Astrocyte (in vitro differentiated cells and primary cell): ENCODE measurements at regions not wholly inside any gene's neighbourhood (a gene's known extent, or its start where the extent isn't known, plus 50 kb on each side); places are given as distances from the start of the nearest gene placed in this dataset.

Source experiments
- DNase-seq: peaks from one replicate; pipeline ENCODE4 v3.0.0-alpha.2; 2010; ENCODE audit warnings: low read depth
- FAIRE-seq: peaks from 2 replicates; lab custom pipeline; 2011; peaks lifted over from hg19 to GRCh38; lab: Jason Lieb, UNC
- H2AFZ ChIP-seq: 2 replicates; pipeline ENCODE4 v1.6.0; 2012; ENCODE audit warnings: low read depth, low read length, inconsistent platforms
- H3K27ac ChIP-seq: 2 replicates; pipeline ENCODE4 v1.5.1; 2011; ENCODE audit warnings: low read depth, low read length, inconsistent platforms
- H3K27me3 ChIP-seq: 2 replicates; pipeline ENCODE4 v1.6.0; 2011; ENCODE audit warnings: low read length, inconsistent platforms; ENCODE audit not compliant: insufficient read depth
- H3K36me3 ChIP-seq: 2 replicates; pipeline ENCODE4 v1.5.1; 2011; ENCODE audit warnings: low read length, inconsistent platforms; ENCODE audit not compliant: insufficient read depth
- H3K4me1 ChIP-seq: 2 replicates; pipeline ENCODE4 v1.5.1; 2011; ENCODE audit warnings: low read length, inconsistent platforms; ENCODE audit not compliant: insufficient read depth
- H3K4me2 ChIP-seq: 2 replicates; pipeline ENCODE4 v1.6.0; 2012; ENCODE audit warnings: low read length, inconsistent platforms
- H3K4me3 ChIP-seq: 2 replicates; pipeline ENCODE4 v1.5.1; 2011; ENCODE audit warnings: low read depth, mild to moderate bottlenecking, low read length, inconsistent platforms; ENCODE audit not compliant: insufficient read depth
- H3K79me2 ChIP-seq: 2 replicates; pipeline ENCODE4 v1.6.0; 2012; ENCODE audit warnings: mild to moderate bottlenecking, low read length, inconsistent platforms; ENCODE audit not compliant: insufficient read depth
- H3K9ac ChIP-seq: 2 replicates; pipeline ENCODE4 v1.6.0; 2012; ENCODE audit warnings: mild to moderate bottlenecking, low read length, inconsistent platforms
- H3K9me3 ChIP-seq: 2 replicates; pipeline ENCODE4 v1.5.1; 2012; ENCODE audit warnings: low read depth, mild to moderate bottlenecking, low read length, inconsistent platforms; ENCODE audit not compliant: insufficient read depth
- H4K20me1 ChIP-seq: 2 replicates; pipeline ENCODE4 v1.6.0; 2012; ENCODE audit warnings: low read length, inconsistent platforms; ENCODE audit not compliant: insufficient read depth
- H3K27ac Mint-ChIP-seq: one replicate; pipeline ENCODE4 v1.8.0; 2021; ENCODE audit warnings: mild to moderate bottlenecking, mixed read lengths; ENCODE audit not compliant: unreplicated experiment
- H3K27me3 Mint-ChIP-seq: one replicate; pipeline ENCODE4 v1.8.0; 2021; ENCODE audit warnings: low read depth, mixed read lengths; ENCODE audit not compliant: unreplicated experiment
- H3K36me3 Mint-ChIP-seq: one replicate; pipeline ENCODE4 v1.8.0; 2021; ENCODE audit warnings: low read depth, mixed read lengths; ENCODE audit not compliant: unreplicated experiment
- H3K4me1 Mint-ChIP-seq: one replicate; pipeline ENCODE4 v1.8.0; 2021; ENCODE audit warnings: low read depth, mixed read lengths; ENCODE audit not compliant: unreplicated experiment
- H3K4me3 Mint-ChIP-seq: one replicate; pipeline ENCODE4 v1.8.0; 2021; ENCODE audit warnings: mild to moderate bottlenecking, moderate library complexity, mixed read lengths; ENCODE audit not compliant: unreplicated experiment
- H3K9me3 Mint-ChIP-seq: one replicate; pipeline ENCODE4 v1.8.0; 2021; ENCODE audit warnings: mild to moderate bottlenecking, mixed read lengths; ENCODE audit not compliant: unreplicated experiment
- EZH2 ChIP-seq: IDR thresholded peaks from 2 replicates; pipeline ENCODE4 v1.6.1; 2012; ENCODE audit warnings: mild to moderate bottlenecking, low read length, inconsistent platforms; ENCODE audit not compliant: insufficient read depth
- TF ChIP-seq, protein P1 (sequence below): IDR thresholded peaks from 2 replicates; pipeline ENCODE4 v1.5.1; 2011; ENCODE audit warnings: low read depth, mild to moderate bottlenecking, inconsistent platforms, low read length, moderate library complexity; ENCODE audit not compliant: insufficient read depth

GRCh38 chr21:15966231-15966630 lies 236.4 kb downstream of the USP25 start:
- no peaks in the 10 kb centered on the region for H3K9me3 ChIP-seq
- FAIRE-seq (no peak), DNase-seq (no peak)
- no peaks in the 10 kb centered on the region for H4K20me1 ChIP-seq
- peaks cover 9% of the 10 kb centered on the region for H3K4me1 ChIP-seq
- no peaks in the 10 kb centered on the region for H3K79me2 ChIP-seq
- H3K4me1 Mint-ChIP-seq, result peaks cover 20% of the 10 kb centered on the region
- H3K9ac ChIP-seq, result no peak overlapping the region
- no peak overlapping the region for H3K27ac Mint-ChIP-seq
- no peak overlapping the region for H2AFZ ChIP-seq
- H3K9me3 Mint-ChIP-seq, result no peaks in the 10 kb centered on the region
- no peaks in the 10 kb centered on the region for H3K36me3 ChIP-seq
- no peak overlapping the region for H3K4me3 Mint-ChIP-seq
- H3K4me2 ChIP-seq, result no peak overlapping the region
- H3K4me3 ChIP-seq, result no peak overlapping the region
- no peaks in the 10 kb centered on the region for H3K27me3 ChIP-seq
- no peaks in the 10 kb centered on the region for H3K36me3 Mint-ChIP-seq
- no peak overlapping the region for H3K27ac ChIP-seq
- H3K27me3 Mint-ChIP-seq, result no peaks in the 10 kb centered on the region
- TF ChIP-seq, protein P1, sequence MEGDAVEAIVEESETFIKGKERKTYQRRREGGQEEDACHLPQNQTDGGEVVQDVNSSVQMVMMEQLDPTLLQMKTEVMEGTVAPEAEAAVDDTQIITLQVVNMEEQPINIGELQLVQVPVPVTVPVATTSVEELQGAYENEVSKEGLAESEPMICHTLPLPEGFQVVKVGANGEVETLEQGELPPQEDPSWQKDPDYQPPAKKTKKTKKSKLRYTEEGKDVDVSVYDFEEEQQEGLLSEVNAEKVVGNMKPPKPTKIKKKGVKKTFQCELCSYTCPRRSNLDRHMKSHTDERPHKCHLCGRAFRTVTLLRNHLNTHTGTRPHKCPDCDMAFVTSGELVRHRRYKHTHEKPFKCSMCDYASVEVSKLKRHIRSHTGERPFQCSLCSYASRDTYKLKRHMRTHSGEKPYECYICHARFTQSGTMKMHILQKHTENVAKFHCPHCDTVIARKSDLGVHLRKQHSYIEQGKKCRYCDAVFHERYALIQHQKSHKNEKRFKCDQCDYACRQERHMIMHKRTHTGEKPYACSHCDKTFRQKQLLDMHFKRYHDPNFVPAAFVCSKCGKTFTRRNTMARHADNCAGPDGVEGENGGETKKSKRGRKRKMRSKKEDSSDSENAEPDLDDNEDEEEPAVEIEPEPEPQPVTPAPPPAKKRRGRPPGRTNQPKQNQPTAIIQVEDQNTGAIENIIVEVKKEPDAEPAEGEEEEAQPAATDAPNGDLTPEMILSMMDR, result no peak
- TF ChIP-seq EZH2, result no peak

DNA sequence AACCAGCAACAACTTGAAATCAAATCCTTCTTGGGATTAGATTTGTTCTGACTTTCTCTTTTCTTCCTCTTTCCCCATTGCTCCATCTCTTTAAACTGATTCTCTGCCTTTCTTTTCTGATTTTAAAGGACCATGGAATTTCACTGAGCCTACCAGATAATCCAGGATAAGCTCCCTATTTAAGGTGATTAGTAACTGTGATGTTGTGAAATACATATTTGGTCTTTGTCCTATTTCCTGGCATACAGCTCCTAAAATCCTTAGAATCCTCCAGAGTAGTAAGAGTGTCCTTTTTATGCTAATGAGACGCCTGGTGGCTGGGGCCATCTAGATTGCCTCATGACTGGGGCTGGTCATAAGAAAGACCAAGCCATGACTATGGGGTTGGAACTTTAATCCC lies 236.9 kb downstream of the USP25 start:
- Histone ChIP-seq H3K36me3 (no peaks in the 10 kb centered on the region), H3K4me2 (no peak overlapping the region), H3K27me3 (no peaks in the 10 kb centered on the region), H3K27ac (no peak overlapping the region), H3K9ac (no peak overlapping the region), H2AFZ (no peak overlapping the region), H3K9me3 (no peaks in the 10 kb centered on the region), H3K4me3 (no peak overlapping the region), H3K4me1 (peaks cover 9% of the 10 kb centered on the region), H3K79me2 (no peaks in the 10 kb centered on the region), H4K20me1 (no peaks in the 10 kb centered on the region)
- H3K9me3 Mint-ChIP-seq, result no peaks in the 10 kb centered on the region
- no peaks in the 10 kb centered on the region for H3K36me3 Mint-ChIP-seq
- peaks cover 20% of the 10 kb centered on the region for H3K4me1 Mint-ChIP-seq
- TF ChIP-seq, protein P1, result no peak
- no peak for TF ChIP-seq EZH2
- H3K27me3 Mint-ChIP-seq, result no peaks in the 10 kb centered on the region
- H3K27ac Mint-ChIP-seq, result no peak overlapping the region
- FAIRE-seq, result no peak
- no peak overlapping the region for H3K4me3 Mint-ChIP-seq
- no peak for DNase-seq

- Histone ChIP-seq H3K9ac (no peak overlapping the region), H3K27me3 (no peaks in the 10 kb centered on the region), H3K36me3 (no peaks in the 10 kb centered on the region), H3K27ac (no peak overlapping the region), H3K9me3 (no peaks in the 10 kb centered on the region), H2AFZ (no peak overlapping the region), H3K4me1 (peaks cover 9% of the 10 kb centered on the region), H3K4me3 (no peak overlapping the region), H3K4me2 (peak overlapping the region; percentile 34), H3K79me2 (no peaks in the 10 kb centered on the region), H4K20me1 (no peaks in the 10 kb centered on the region)
- Mint-ChIP-seq H3K27me3 (no peaks in the 10 kb centered on the region), H3K9me3 (no peaks in the 10 kb centered on the region), H3K36me3 (no peaks in the 10 kb centered on the region), H3K27ac (peak overlapping the region; percentile 36), H3K4me1 (peaks cover 20% of the 10 kb centered on the region), H3K4me3 (no peak overlapping the region)
- DNase-seq (peak; percentile 65), FAIRE-seq (peak; percentile 52)
- TF ChIP-seq, protein P1, result no peak
- no peak for TF ChIP-seq EZH2
Observed at GRCh38 chr21:15967661-15968060, 237.9 kb downstream of the USP25 start.
